GM19351 (cell line): ENCODE measurements at regions not wholly inside any gene's neighbourhood (a gene's known extent, or its start where the extent isn't known, plus 50 kb on each side); places are given as distances from the start of the nearest gene placed in this dataset.
"Not testable (repeated sequence)": the region's sequence is repeated elsewhere in the genome, so short reads cannot be mapped to it uniquely, and the experiment has no call there.

ENCODE experiments used
- ATAC-seq: cut with Tn5 transposase; IDR thresholded peaks from one replicate; pipeline ENCODE4 v1.9.1; 2021; ENCODE audit warnings: mild to moderate bottlenecking, moderate library complexity; ENCODE audit not compliant: unreplicated experiment

GRCh38 chr6:140459209-140459608, 1084.8 kb upstream of the CITED2 start:
- ATAC-seq: no peak

- ATAC-seq: no peak
Measured at GRCh38 chr6:140446241-140446640, 1071.8 kb upstream of the CITED2 start.

- ATAC-seq: no peak
Measured at GRCh38 chr6:140445474-140446004, 1071.1 kb upstream of the CITED2 start.

- ATAC-seq: not testable (repeated sequence)
Measured at GRCh38 chr6:140443112-140443511, 1068.7 kb upstream of the CITED2 start.

GRCh38 chr6:140441256-140441655, 1066.8 kb upstream of the CITED2 start:
- ATAC-seq: no peak

- no peak for ATAC-seq
Measured at GRCh38 chr6:140440223-140440835, 1065.9 kb upstream of the CITED2 start.

- ATAC-seq: no peak
Measured at GRCh38 chr6:140438346-140438735, 1063.9 kb upstream of the CITED2 start.

- no peak for ATAC-seq
Measured at GRCh38 chr6:140437619-140438345, 1063.3 kb upstream of the CITED2 start.

GRCh38 chr6:140436023-140436811, 1061.8 kb upstream of the CITED2 start:
- no peak for ATAC-seq

GRCh38 chr6:140434761-140435160, 1060.3 kb upstream of the CITED2 start:
- ATAC-seq: no peak

GRCh38 chr6:140433072-140433471, 1058.6 kb upstream of the CITED2 start:
- ATAC-seq: no peak

GRCh38 chr6:140427842-140428241, 1053.4 kb upstream of the CITED2 start:
- no peak for ATAC-seq

- no peak for ATAC-seq
Measured at GRCh38 chr6:140414966-140415620, 1040.6 kb upstream of the CITED2 start.

GRCh38 chr6:140403020-140403419, 1028.6 kb upstream of the CITED2 start:
- ATAC-seq: no peak

- no peak for ATAC-seq
Measured at GRCh38 chr6:140401761-140402160, 1027.3 kb upstream of the CITED2 start.

- no peak for ATAC-seq
Measured at GRCh38 chr6:140398076-140398475, 1023.6 kb upstream of the CITED2 start.

- no peak for ATAC-seq
Measured at GRCh38 chr6:140397106-140397505, 1022.7 kb upstream of the CITED2 start.

GRCh38 chr6:140393665-140394540, 1019.5 kb upstream of the CITED2 start:
- ATAC-seq: no peak

- no peak for ATAC-seq
Measured at GRCh38 chr6:140388815-140389214, 1014.4 kb upstream of the CITED2 start.

GRCh38 chr6:140388192-140388802, 1013.8 kb upstream of the CITED2 start:
- no peak for ATAC-seq
